Lower leg skin (tissue), 3 donors: ENCODE measurements at regions not wholly inside any gene's neighbourhood (a gene's known extent, or its start where the extent isn't known, plus 50 kb on each side); places are given as distances from the start of the nearest gene placed in this dataset.

Source experiments
- POLR2A ChIP-seq, 2 donors: fragments of 450-650 bp; IDR thresholded peaks; one replicate each; pipeline ENCODE4 v1.6.1; 2016 to 2017; ENCODE audit warnings: antibody characterized with exemption in 2 of 2, mild to moderate bottlenecking in 1 of 2, moderate library complexity in 1 of 2
- TF ChIP-seq, protein P1 (sequence below), 3 donors: fragments of 450-650 bp; IDR thresholded peaks; one replicate each; pipeline ENCODE4 v1.5.1; 2016; ENCODE audit warnings: antibody characterized with exemption in 3 of 3, mild to moderate bottlenecking in 3 of 3, moderate library complexity in 2 of 3

DNA sequence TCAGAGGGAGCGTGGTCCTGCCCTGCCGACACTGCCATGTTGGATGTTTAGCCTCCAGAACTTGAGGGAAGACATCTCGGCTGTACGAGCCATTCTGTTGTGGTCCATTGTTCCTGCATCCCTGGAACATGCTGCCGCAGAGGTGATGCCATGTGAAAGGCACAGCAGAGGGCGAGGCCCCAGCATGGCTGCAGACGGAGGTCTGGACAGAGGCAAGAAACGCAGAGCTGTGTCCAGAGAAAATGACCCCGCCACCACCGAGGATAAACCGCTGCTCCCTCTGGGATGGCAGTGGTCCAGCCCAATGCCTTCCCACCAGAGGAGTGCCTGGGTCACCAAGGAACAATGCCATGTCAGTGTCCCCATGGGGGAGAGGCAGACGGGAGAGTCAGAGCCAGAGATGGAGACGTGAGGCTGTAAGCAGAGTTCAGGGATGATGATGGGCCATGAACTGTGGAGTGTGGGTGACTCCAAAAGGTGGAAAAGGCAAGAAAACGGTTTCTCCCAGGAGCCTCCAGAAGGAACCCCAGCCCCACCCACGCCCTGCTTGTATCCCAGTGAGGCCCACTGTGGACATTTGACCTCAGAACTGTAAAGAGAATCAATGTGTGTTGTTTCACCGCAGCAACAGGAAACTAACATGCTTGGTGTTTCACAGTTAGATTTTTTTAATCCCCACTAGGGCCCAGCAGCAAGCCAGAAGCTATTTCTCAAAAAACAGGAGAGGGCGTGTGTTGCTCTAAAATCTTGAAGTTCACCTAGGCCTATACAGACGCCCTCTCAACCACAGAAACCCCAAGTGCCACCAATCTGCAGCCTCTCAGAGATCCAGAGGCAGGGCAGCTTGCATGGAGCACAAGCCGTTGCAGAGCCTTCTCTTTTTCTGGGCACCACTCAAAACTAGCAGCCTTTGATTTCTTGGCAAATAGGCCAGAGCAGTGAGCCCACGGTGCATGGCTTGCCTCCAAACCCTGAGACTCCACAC is 1422.9 kb downstream of the TBC1D22A start:
- TF ChIP-seq, protein P1, sequence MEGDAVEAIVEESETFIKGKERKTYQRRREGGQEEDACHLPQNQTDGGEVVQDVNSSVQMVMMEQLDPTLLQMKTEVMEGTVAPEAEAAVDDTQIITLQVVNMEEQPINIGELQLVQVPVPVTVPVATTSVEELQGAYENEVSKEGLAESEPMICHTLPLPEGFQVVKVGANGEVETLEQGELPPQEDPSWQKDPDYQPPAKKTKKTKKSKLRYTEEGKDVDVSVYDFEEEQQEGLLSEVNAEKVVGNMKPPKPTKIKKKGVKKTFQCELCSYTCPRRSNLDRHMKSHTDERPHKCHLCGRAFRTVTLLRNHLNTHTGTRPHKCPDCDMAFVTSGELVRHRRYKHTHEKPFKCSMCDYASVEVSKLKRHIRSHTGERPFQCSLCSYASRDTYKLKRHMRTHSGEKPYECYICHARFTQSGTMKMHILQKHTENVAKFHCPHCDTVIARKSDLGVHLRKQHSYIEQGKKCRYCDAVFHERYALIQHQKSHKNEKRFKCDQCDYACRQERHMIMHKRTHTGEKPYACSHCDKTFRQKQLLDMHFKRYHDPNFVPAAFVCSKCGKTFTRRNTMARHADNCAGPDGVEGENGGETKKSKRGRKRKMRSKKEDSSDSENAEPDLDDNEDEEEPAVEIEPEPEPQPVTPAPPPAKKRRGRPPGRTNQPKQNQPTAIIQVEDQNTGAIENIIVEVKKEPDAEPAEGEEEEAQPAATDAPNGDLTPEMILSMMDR (IDR thresholded peaks at IDR 0.05), result no peak
- no peak for TF ChIP-seq POLR2A (IDR thresholded peaks at IDR 0.05)
